Endothelial cell (in vitro differentiated cells): ENCODE measurements at regions not wholly inside any gene's neighbourhood (a gene's known extent, or its start where the extent isn't known, plus 50 kb on each side); places are given as distances from the start of the nearest gene placed in this dataset.
"Not testable (repeated sequence)": the region's sequence is repeated elsewhere in the genome, so short reads cannot be mapped to it uniquely, and the experiment has no call there.

Experiments used
- DNase-seq: peaks from one replicate; pipeline ENCODE4 v3.0.0; 2021; ENCODE audit warnings: low spot score
- H3K27ac Mint-ChIP-seq: one replicate; pipeline ENCODE4 v1.8.0; 2021; ENCODE audit warnings: mixed read lengths, inconsistent platforms; ENCODE audit not compliant: unreplicated experiment
- H3K27me3 Mint-ChIP-seq: one replicate; pipeline ENCODE4 v1.8.0; 2021; ENCODE audit warnings: mild to moderate bottlenecking, moderate library complexity, mixed read lengths, inconsistent platforms; ENCODE audit not compliant: unreplicated experiment
- H3K36me3 Mint-ChIP-seq: one replicate; pipeline ENCODE4 v1.8.0; 2021; ENCODE audit warnings: mild to moderate bottlenecking, low read depth, mixed read lengths, inconsistent platforms; ENCODE audit not compliant: unreplicated experiment
- H3K4me1 Mint-ChIP-seq: one replicate; pipeline ENCODE4 v1.8.0; 2021; ENCODE audit warnings: mild to moderate bottlenecking, mixed read lengths, inconsistent platforms; ENCODE audit not compliant: unreplicated experiment
- H3K4me3 Mint-ChIP-seq: one replicate; pipeline ENCODE4 v1.8.0; 2021; ENCODE audit warnings: mild to moderate bottlenecking, mixed read lengths, inconsistent platforms; ENCODE audit not compliant: unreplicated experiment
- H3K9me3 Mint-ChIP-seq: one replicate; pipeline ENCODE4 v1.8.0; 2021; ENCODE audit warnings: mixed read lengths, inconsistent platforms; ENCODE audit not compliant: unreplicated experiment
- TF ChIP-seq, protein P1 (sequence below): fragments of 200-600 bp; sonication (generic); IDR thresholded peaks from one replicate; pipeline ENCODE4 v1.5.0; 2021; ENCODE audit warnings: antibody characterized with exemption; ENCODE audit not compliant: unreplicated experiment

DNA sequence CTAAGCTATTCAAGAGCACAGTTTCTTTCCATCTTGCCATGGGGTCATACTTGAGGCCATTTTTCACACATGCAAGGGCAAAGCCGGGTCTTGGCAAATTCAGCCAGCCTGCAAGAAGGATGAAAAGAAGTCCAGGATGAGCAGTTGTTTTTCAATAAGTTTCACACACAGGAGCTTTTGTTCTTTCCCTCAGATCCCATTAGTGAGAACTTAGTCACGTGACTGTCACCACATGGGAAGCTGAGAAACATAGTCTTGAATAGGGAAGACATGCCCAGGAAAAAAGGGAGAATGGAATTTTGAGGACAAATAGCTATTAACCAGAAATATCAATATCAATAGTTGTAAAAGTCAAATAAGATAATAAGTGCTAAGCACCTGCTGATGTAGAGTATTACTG lies 137.7 kb downstream of the AHR start:
- H3K36me3 Mint-ChIP-seq, result peaks cover 5% of the 10 kb centered on the region
- H3K27ac Mint-ChIP-seq, result no peak overlapping the region

GRCh38 chr7:17437586-17437985 lies 139.1 kb downstream of the AHR start:
- Mint-ChIP-seq H3K27ac (no peak overlapping the region), H3K9me3 (peaks cover 11% of the 10 kb centered on the region), H3K27me3 (peaks cover 1% of the 10 kb centered on the region), H3K36me3 (peaks cover 5% of the 10 kb centered on the region), H3K4me1 (peaks cover 25% of the 10 kb centered on the region), H3K4me3 (no peak overlapping the region)
- TF ChIP-seq, protein P1, sequence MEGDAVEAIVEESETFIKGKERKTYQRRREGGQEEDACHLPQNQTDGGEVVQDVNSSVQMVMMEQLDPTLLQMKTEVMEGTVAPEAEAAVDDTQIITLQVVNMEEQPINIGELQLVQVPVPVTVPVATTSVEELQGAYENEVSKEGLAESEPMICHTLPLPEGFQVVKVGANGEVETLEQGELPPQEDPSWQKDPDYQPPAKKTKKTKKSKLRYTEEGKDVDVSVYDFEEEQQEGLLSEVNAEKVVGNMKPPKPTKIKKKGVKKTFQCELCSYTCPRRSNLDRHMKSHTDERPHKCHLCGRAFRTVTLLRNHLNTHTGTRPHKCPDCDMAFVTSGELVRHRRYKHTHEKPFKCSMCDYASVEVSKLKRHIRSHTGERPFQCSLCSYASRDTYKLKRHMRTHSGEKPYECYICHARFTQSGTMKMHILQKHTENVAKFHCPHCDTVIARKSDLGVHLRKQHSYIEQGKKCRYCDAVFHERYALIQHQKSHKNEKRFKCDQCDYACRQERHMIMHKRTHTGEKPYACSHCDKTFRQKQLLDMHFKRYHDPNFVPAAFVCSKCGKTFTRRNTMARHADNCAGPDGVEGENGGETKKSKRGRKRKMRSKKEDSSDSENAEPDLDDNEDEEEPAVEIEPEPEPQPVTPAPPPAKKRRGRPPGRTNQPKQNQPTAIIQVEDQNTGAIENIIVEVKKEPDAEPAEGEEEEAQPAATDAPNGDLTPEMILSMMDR, result no peak
- no peak for DNase-seq

More for the DNA sequence above, 137.7 kb downstream of the AHR start:
- Mint-ChIP-seq H3K4me1 (peaks cover 20% of the 10 kb centered on the region), H3K4me3 (no peak overlapping the region), H3K27me3 (peaks cover 1% of the 10 kb centered on the region), H3K9me3 (peaks cover 9% of the 10 kb centered on the region)
- DNase-seq, result no peak
- TF ChIP-seq, protein P1, result no peak

DNA sequence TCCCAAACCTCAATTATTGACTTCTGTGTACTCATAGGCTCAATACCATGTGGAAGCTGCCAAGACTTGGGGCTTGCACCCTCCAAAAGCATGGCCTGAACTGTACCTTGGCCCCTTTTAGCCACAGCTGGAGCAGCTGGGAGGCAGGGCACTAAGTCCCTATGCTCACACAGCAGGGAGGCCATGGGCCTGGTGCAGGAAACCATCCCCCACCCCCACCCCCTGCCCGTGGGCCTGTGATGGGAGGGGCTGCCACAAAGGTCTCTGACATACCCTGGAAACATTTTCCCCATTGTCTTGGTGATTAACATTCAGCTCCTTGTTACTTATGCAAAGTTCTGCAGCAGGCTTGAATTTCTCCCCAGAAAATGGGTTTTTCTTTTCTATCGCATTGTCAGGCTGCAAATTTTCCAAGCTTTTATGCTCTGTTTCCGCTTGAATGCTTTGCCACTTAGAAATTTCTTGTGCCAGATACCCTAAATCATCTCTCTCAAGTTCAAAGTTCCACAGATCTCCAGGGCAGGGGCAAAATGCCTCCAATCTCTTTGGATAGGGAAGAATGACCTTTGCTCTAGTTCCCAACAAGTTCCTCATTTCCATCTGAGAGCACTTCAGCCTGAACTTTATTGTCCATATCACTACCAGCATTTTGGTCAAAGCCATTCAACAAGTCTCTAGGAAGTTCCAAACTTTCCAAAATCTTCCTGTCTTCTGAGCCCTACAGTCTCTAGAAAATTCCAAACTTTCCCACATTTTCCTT lies 141.8 kb downstream of the AHR start:
- not testable (repeated sequence) for H3K27ac Mint-ChIP-seq, DNase-seq, H3K4me3 Mint-ChIP-seq, H3K36me3 Mint-ChIP-seq, H3K27me3 Mint-ChIP-seq
- Mint-ChIP-seq H3K9me3 (peaks cover 11% of the 10 kb centered on the region), H3K4me1 (peaks cover 34% of the 10 kb centered on the region)

DNA sequence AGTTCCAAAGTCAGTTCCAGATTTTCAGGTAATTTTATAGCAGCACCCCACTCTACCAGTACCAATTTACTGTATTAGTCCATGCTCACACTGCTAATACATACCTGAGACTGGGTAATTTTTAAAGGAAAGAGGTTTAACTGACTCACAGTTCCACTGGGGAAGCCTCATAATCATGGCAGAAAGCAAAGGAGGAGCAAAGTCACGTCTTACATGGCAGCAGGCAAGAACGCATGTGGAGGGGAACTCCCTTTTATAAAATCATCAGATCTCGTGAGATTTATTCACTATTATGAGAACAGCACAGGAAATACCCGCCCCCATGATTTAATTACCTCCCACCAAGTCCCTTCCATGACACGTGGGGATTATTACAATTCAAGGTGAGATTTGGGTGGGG lies 142.4 kb downstream of the AHR start:
- peaks cover 1% of the 10 kb centered on the region for H3K27me3 Mint-ChIP-seq
- TF ChIP-seq, protein P1, result no peak
- no peak for DNase-seq
- H3K4me3 Mint-ChIP-seq, result no peak overlapping the region
- peaks cover 34% of the 10 kb centered on the region for H3K4me1 Mint-ChIP-seq
- no peak overlapping the region for H3K27ac Mint-ChIP-seq
- H3K36me3 Mint-ChIP-seq, result peaks cover 5% of the 10 kb centered on the region
- H3K9me3 Mint-ChIP-seq, result peaks cover 11% of the 10 kb centered on the region

- Mint-ChIP-seq H3K4me3 (no peak overlapping the region), H3K27me3 (peaks cover 4% of the 10 kb centered on the region), H3K4me1 (peaks cover 34% of the 10 kb centered on the region), H3K27ac (no peak overlapping the region), H3K9me3 (peaks cover 11% of the 10 kb centered on the region), H3K36me3 (peaks cover 5% of the 10 kb centered on the region)
- no peak for DNase-seq
- TF ChIP-seq, protein P1, result no peak
Measured at GRCh38 chr7:17441557-17441956, 143.1 kb downstream of the AHR start.
